HT1080 (cell line): ENCODE measurements at regions not wholly inside any gene's neighbourhood (a gene's known extent, or its start where the extent isn't known, plus 50 kb on each side); places are given as distances from the start of the nearest gene placed in this dataset.
A peak's percentile ranks its signal among the peaks of the same experiment; 100 is the strongest.

Experiments
- DNase-seq: peaks from one replicate; pipeline ENCODE4 v3.0.0-alpha.2; 2015; ENCODE audit warnings: low read depth

DNA sequence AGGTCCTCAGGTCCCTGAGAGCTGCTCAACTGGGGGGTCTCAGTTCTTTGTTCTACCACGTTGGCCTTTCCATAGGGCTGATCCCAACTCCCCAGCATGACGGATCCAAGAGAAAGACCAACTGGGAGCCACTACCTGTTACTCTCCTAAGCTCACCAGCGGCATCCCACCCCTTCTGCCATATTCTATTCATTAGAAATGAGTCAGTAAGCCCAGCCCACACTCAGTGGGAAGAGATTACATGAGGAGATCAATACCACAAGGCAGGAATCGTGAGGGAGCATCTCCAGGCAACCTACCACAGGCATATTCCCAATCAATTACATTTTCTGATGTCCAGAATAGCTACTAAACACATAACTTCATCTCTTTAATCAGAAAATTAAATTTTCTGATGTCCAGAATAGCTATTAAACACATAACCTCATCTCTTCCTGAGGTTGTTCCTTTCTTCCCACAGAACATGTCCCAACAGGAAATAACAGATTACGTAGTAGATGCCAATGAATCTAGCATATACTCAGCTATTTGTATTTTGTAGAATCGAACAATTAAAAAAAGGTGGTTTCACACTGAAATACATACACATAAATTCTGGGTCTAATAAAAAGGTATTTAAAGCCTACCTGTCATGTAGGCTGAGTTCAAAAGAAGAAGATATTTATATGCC is 708.1 kb upstream of the ARGLU1 start:
- no peak for DNase-seq

DNA sequence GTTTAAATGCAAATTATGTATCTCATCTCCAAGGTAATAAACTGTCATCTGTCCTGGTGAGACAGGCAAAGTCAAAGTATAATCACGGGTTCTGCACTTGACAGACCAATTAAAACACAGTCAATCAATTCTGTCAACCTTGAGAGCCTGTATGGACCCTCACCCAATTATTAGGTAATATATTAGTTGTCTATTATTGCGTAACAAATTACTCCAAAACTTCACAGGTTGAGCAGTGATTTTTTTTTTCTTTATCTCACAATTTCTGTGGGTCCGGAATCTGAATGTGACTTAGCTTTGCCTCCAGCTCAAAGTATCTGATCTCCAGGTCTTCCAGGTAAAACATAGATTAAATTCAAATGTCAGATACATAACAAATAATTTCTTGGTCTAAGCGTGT is 707.4 kb upstream of the ARGLU1 start:
- no peak for DNase-seq

DNA sequence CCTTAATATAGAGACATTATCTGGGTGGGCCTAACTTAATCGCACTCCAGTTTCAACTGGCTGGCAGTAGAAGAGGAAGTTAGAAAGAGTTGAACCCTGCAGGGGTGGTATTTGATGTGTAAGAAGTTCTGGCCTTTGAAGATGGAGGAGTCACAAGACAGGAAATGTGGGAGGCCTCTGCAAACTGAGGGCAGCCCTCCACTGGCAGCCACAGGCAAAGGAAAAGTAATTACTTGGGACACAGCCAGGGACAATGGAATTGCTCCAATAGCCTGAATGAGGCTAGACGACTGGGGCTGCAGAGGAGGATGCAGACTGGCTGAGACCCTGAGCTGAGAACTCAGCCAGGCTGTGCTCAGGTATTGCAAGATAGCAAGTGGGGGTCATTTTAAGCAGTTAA is 703.3 kb upstream of the ARGLU1 start:
- DNase-seq: peak; percentile 81

DNA sequence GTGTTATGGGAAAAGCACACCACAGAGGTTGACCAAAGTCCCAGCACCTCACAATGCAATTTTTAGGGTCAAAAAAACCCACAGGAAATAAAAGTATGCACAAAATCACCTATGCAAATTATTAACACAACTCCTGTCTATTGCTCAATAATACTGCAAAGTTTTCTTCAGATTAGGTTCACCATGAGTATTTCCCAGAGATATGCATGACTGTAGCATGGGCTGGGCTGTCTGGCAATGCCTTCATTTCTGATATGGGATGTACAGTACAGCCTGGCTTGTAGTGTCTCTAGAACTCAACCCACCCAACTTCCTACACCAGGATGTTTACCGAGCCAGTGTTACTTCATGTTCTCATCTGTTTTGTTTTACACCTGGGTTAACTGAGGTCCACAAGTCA is 698.7 kb upstream of the ARGLU1 start:
- DNase-seq: no peak

DNA sequence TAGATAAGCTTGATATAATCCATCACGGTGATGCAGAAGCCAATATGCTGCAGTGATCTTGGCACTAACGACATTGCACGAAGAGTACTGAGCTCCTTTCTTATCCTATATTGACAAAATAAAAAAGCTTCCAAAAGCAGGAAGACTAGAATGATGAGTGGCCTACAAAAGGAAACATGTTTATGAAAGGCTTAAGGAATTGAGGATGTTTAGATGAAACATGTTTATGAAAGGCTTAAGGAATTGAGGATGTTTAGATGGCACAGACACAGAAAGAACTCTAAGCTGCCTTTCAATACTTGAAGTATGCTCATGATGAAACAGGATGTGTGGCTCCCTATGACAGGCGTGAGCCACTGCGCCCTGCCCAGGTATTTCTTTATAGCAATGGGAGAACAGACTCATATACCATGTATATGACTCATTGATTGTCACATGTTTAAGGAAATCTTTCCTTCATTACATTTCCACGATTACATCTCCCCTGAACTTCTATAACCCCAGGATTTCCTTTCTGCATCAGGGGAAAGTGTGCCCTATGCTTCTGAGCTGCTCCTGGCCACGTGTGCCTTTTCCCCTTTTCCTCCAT is 690.8 kb upstream of the ARGLU1 start:
- DNase-seq: peak; percentile 85

DNA sequence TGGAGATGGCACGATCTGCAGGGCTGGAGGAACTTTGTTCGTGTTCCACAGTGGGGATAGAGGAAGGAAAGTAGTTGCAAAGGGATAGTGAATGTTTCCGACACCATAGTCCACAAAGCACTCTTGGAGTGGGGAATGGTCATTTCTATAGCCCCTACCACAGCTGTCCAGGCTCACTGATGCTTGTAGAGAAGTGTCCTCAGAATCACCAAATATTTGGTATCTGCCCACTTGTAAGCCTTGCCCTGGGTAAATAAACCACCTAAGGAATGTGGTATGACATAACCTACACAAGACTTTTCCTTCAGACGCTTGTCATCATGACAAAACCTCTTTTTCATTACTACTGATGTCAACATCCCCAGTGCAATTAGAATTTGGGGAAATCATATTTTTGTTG is 686.5 kb upstream of the ARGLU1 start:
- no peak for DNase-seq

DNA sequence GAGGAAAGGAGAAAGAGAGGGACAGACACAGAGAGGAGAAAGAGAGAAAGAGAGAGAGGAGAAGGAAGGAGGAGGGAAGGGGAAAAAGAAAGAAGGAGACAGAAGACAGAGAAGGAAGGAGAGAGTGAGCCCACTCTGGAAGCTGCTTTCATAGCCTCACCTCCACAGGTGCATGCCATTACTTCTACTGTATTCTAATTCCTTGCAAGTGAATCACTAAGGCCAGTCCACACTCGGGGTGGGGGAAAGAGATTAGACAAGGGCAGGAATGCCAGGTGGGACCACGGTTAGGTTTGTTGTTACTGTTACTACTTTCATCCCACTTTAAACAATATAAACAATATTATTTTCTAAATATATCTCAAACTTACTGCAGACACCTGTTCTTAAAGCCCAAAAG is 684.5 kb upstream of the ARGLU1 start:
- no peak for DNase-seq

DNA sequence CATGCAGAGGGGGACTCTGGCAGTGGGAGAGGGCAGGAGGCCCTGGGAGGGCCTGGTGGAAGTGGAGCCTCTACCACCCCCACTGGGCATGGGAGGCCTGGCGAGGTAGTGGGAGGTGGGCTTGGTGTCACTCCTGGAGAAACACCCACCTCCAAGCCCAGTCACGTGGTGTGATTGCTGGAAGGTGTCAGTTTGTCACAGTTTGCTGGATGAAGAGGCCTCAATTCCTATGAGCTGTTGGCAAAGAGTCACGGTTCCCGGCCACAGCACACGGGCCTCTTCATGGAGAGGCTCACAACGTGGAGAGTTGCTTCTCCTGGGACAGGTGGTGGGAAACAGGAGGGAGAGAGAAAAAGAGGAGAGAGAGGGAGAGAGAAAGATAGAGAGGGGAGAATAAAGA is 684.1 kb upstream of the ARGLU1 start:
- DNase-seq: no peak

DNA sequence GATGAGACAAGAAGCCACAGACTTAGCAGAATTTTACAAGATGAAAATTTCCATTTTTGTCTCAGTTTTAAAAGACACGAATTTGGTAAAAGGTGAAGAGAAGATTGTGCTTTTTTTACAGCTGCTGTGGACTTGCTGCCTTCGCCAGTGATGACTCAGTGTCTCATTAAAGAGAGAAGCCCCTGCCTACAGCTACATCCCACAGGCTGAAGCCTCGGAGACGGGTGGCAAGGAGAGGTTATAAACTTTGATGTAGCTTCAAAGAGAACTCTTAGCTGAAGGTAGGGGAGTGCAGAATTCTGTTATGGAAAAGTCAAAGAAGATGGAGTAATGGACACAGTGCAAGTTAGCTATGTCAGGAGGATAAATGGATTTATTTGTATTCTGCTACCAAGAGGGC is 683.4 kb upstream of the ARGLU1 start:
- DNase-seq: no peak

DNA sequence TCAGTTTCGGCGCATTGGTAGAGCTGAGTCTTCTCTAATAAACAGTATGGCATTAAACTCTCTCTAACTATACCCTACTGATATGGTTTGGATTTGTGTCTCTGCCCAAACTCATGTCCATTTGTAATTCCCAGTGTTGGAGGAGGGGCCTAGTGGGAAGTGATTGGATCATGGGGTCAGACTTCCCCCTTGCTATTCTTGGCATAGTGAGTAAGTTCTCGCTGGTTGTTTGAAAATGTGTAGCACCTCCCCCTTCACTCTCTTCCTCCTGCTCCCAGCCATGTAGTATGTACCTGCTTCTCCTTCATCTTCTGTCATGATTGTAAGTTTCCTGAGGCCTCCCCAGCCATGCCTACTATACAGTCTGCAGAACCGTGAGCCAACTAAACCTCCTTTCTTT is 682.7 kb upstream of the ARGLU1 start:
- peak; percentile 50 for DNase-seq

DNA sequence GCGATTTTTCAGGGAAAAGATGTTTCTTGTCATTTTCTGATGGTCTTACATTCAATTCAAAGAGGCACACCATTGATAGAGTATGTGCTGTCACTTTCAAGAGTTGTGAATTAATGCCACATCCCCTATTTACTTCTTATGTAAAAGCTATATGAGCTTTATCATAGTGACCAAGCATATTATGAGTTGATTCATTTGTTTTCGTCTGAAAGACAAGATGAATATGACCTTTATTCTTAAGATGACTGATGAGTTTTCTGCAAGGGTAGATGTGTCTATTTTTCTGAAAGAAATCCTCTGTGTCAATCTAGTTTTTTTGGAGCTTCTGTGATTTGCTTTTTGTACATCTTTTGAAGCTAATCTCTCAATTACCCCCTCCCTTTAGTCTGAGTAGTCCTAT is 676.3 kb upstream of the ARGLU1 start:
- DNase-seq: no peak

DNA sequence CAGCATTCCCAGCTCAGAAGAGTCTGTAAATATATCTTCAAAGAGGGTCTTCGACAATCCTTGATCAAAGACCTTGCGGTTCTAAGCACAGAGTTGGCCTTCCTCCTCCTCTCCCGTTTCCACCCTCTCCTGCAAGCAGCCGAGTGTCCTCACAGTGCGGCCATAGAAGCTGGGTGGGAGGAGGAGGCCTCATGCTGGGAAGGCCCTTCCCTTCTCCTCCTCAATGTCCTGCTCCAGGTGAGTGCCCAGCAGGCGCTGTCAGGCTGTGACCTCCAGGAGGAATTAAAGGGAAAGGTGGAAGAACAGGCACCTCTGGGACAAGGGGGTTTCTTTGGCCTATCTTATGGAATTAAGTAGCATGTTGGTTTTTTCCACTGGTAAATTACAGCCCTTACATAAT is 674.2 kb upstream of the ARGLU1 start:
- no peak for DNase-seq

DNA sequence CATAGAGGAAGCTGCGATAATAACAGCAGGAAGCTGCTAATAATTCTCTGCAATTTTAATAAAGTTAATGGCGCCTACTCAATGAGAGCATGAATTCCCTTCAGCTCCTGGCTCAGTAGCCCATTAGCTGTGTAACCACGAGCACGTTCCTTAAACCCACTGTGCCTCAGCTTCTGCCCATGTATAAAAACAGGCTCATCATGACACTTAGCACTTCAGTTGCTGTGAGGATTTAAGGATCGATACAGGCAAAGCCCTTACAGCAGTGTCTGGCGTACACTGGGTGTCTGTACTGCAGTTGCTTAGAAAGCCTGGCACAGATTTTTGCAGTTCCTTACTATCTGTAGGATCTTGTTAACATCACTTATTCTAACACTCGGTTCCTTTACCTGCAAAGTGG is 673.4 kb upstream of the ARGLU1 start:
- DNase-seq: no peak

DNA sequence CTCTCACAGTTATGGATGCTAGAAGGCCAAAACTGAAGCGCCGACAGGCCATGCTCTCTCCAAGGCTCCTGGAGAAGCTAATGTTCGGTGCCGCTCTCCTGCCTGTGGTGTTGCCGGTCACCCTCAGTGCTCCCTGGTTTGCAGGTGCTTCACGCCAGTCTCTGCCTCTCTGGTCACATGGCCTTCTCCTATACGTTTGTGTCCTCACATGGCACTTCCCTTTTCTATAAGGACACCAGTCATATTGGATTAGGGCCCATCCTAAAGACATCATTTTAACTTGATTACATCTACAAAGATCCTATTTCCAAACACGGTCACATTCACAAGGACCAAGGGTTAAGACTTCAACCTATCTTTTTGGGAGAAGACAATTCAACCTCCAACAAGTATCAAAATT is 671.3 kb upstream of the ARGLU1 start:
- DNase-seq: no peak

DNA sequence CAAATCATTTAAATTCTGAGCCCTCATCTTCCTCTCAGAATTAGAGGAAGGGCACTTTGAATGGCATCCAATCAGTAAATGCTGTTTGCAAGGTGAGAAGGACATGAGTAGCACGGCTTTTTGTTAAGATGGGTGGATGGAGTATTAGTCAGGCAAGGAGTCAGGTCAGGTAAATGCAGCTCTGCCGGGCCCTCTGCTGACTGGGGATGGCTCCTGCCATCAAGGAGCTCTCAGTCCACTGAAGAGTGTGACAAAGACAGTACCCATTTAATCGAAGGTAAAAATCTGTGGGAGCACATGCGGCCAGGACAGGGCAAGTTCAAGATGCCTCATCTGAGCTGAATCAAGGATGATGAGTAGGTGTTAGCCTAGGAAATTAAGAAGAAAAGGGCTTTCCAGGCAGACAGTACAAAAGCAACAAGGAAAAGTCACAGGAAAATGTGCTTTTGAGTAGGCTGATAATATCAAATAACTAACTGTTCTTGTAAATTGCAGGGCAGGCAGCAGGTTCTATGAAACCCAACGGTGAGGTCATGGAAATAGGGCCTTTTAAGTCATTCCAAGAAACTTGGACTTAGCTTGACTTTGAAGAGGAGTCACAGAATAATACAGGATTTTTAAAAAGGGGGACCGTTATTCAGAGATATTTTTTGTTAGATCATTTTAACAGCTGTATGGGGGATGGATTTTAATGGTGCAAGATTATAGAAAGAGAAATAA is 670.5 kb upstream of the ARGLU1 start:
- DNase-seq: no peak

DNA sequence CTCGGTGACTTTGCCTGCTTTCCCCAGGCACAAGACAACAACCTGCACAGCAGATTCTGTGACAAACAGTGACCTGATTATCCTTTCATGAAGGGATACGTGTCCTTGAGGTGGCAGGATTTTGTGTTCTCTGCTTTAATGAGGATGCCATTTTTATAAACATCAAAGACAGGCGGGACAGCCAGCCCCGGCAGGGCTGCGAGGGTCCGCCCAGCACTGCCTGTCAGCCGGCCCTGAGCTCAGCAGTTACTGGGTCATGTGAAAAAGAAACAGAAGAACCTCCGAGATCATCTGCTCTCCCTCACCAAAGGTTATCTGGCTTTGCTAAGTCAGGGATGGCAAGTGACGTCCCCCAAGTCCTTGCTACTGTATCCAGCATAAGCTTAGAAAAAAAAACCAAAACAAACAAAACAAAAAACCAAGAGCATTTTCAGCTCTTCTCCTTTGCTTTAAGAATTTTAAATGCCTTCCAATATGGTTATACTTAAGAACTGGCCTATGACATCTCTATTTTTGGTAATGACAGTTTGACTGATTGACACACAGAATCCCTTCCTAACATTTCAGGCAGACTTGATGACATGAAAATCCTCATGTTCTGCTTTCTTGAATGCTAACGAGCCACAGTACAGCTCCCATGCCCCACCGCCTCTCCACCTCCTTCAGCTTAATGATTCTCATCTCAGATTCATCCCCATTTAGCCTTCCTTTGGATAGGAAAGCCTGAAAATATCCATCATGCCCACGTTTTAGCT is 666.6 kb upstream of the ARGLU1 start:
- DNase-seq: no peak

DNA sequence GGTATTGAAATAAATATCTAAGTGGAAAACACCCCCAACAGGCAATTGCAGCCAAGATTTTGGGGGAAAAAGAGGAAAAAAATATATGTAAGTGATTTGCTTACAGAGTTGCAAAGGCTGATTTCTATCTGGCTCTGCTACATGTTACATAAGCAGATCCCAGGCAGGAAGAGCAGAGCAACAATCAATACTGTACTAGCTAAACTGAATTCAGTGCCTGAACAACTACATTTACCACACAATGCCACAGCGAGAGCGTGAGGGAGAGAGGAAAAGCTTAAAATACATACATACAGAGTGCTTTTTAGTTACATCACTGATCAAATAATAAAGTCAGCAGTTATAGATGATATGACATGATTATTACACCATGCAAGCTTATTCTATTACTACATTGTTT is 665.6 kb upstream of the ARGLU1 start:
- no peak for DNase-seq

DNA sequence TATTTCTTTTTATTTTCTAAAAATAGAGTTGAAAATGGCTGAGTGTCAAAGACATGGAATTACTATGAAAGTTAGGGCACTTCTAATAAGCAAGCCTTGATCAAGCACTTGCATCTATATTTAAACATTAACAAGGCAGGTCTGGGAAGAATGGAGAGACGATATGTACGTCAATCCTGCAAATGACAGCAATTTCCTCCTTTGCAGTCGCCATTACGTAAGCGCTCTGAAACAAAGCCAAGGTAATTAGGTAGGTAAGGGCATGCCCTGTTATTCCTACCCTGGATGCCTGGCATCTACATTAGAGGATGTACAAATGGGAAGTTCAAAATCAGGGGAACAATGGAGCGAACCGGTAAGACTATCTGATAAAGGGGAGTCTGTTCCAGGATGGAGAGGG is 664.0 kb upstream of the ARGLU1 start:
- no peak for DNase-seq

DNA sequence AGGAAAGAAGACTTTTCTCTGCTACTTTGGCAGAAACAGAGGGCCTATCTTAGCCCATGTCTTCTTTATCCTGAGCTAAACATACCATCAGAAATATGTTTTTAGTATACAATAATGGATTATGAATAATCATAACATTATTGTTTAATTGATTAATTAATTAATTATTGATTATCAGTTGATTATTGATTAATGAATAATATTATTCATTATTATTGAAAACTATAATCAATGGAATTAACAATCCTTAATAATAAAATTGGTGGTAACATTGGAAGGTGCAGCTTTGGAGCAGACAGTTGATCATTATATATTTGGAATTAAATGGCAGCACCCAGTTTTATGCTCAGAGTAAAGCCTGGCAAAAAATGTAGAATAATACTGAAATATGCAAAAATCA is 655.9 kb upstream of the ARGLU1 start:
- no peak for DNase-seq

DNA sequence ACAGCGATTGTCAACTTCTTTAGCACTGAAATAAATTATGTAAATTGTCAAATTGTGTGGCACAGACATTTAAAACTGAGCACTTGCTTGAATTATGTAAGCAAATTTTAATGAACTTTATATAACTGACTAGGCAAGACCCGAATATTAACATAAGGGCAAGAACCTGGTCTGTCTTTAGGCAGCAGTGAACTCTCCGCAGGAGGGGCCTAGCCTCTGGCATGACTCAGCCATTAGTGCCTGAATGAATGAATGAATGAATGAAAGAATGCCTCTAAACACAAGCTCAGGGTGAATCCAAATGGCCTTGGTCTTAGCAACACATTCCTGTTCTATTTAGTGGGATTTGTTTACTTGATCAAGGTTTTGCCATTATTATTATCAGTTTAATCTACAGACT is 654.7 kb upstream of the ARGLU1 start:
- DNase-seq: no peak

DNA sequence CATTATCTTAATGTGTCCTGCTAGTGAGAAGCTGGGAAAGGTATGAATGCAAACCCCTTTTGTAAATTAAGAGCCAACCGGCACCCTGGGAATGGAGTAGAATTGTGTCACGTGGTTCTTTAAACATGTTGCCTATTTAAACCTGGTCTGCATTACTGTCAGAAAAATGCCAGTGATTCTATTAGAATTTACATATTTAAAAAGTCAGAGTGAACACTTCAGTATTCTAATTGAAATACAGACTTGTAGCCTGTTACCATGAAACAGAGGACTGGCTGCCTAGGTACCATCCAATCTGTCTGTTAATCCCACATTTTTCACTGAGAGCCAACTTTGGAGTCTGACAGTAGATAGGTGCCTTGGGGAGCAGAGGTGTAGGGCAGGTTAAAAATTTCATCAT is 652.3 kb upstream of the ARGLU1 start:
- DNase-seq: no peak

DNA sequence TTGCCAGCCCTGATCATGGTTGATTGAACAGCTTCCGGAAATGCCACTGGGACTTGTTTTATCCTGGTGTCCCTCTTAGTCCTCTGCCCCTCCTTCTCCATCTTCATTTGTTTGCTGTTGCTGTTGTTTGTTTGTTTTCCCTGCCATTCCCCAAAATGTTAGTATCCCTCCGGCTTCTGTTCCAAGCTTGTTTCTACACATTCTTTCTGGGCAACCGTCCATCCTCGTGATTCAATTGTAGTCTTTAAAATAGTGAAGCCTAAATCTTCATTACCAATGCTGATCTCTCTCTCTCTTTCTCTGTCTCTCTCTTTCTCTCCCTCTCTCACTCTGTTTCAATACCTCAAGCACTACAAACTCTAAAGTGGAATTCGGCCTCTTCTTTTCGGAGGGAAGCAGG is 649.3 kb upstream of the ARGLU1 start:
- DNase-seq: no peak
